SK-N-SH (cell line): ENCODE measurements at regions not wholly inside any gene's neighbourhood (a gene's known extent, or its start where the extent isn't known, plus 50 kb on each side); places are given as distances from the start of the nearest gene placed in this dataset.

ENCODE experiments used
- ELF1 ChIP-seq: IDR thresholded peaks from 2 replicates; pipeline ENCODE4 v1.4.0; 2012
- EP300 ChIP-seq, 2 experiments: IDR thresholded peaks; 2 replicates each; pipeline versions ENCODE4 v1.4.0 to v1.6.1; 2012; ENCODE audit warnings: borderline replicate concordance in 1 of 2, low read depth in 1 of 2, low read length in 1 of 2
- POLR2AphosphoS5 ChIP-seq: IDR thresholded peaks from 2 replicates; pipeline ENCODE4 v1.6.1; 2012; ENCODE audit warnings: low read depth, low read length
- TAF1 ChIP-seq: IDR thresholded peaks from 2 replicates; pipeline ENCODE4 v1.6.1; 2012; ENCODE audit warnings: low read depth, mild to moderate bottlenecking, low read length, moderate library complexity, borderline replicate concordance
- TF ChIP-seq, protein P1 (sequence below): fragments of 200-600 bp; sonication (generic); IDR thresholded peaks from 2 replicates; pipeline ENCODE4 v1.6.1; 2017; ENCODE audit warnings: antibody characterized with exemption, mild to moderate bottlenecking, moderate library complexity
- TF ChIP-seq, protein P2 (sequence below): fragments of 150-350 bp; IDR thresholded peaks from 2 replicates; pipeline ENCODE4 v1.6.1; 2017; ENCODE audit warnings: antibody characterized with exemption, low read length, low read depth, borderline replicate concordance
- TF ChIP-seq, protein P3 (sequence below): IDR thresholded peaks from 2 replicates; pipeline ENCODE4 v1.4.0; 2012; ENCODE audit warnings: low read depth

DNA sequence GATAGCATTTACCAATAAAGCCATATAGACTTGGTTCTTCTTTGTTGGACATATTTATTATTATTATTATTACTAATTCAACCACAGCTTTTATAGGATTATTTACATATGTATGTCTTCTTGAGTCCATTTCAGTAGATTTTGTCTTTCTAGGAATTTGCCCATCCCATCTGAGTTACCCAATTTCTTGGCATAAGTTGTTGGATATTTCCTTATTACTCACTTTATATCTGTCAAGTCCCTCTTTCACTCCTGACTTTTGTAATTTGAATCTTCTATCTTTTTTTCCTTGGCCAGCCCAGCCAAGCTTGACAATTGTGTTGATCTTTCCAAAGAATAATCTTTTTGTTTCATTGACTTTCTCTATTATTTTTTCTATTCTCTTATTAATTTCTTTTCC, 543.7 kb downstream of the SUCLG1 start:
- no peak for TF ChIP-seq TAF1
- TF ChIP-seq, protein P1, sequence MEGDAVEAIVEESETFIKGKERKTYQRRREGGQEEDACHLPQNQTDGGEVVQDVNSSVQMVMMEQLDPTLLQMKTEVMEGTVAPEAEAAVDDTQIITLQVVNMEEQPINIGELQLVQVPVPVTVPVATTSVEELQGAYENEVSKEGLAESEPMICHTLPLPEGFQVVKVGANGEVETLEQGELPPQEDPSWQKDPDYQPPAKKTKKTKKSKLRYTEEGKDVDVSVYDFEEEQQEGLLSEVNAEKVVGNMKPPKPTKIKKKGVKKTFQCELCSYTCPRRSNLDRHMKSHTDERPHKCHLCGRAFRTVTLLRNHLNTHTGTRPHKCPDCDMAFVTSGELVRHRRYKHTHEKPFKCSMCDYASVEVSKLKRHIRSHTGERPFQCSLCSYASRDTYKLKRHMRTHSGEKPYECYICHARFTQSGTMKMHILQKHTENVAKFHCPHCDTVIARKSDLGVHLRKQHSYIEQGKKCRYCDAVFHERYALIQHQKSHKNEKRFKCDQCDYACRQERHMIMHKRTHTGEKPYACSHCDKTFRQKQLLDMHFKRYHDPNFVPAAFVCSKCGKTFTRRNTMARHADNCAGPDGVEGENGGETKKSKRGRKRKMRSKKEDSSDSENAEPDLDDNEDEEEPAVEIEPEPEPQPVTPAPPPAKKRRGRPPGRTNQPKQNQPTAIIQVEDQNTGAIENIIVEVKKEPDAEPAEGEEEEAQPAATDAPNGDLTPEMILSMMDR: no peak
- TF ChIP-seq, protein P2, sequence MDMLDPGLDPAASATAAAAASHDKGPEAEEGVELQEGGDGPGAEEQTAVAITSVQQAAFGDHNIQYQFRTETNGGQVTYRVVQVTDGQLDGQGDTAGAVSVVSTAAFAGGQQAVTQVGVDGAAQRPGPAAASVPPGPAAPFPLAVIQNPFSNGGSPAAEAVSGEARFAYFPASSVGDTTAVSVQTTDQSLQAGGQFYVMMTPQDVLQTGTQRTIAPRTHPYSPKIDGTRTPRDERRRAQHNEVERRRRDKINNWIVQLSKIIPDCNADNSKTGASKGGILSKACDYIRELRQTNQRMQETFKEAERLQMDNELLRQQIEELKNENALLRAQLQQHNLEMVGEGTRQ: no peak
- TF ChIP-seq POLR2AphosphoS5: no peak
- TF ChIP-seq ELF1: no peak
- no peak for TF ChIP-seq EP300 (IDR thresholded peaks at IDR 0.05; ENCODE audit: borderline replicate concordance in 1 of 2, low read depth in 1 of 2, low read length in 1 of 2)
- TF ChIP-seq, protein P3, sequence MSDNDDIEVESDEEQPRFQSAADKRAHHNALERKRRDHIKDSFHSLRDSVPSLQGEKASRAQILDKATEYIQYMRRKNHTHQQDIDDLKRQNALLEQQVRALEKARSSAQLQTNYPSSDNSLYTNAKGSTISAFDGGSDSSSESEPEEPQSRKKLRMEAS: no peak
